Gastroesophageal sphincter (tissue), 3 donors: ENCODE measurements at regions not wholly inside any gene's neighbourhood (a gene's known extent, or its start where the extent isn't known, plus 50 kb on each side); places are given as distances from the start of the nearest gene placed in this dataset.
A peak's percentile ranks its signal among the peaks of the same experiment; 100 is the strongest.

ENCODE experiments used
- CTCF ChIP-seq, 4 experiments: fragments of 200-600 bp in 2 of 4; fragments of 450-650 bp in 2 of 4; sonication (generic) in 1 of 4; IDR thresholded peaks; one replicate each; pipeline ENCODE4 v1.5.1; 2017 to 2019; ENCODE audit warnings: antibody characterized with exemption in 4 of 4, mild to moderate bottlenecking in 2 of 4, moderate library complexity in 2 of 4
- EP300 ChIP-seq: sonication (generic); formaldehyde crosslinking; IDR thresholded peaks from one replicate; pipeline ENCODE4 v1.6.1; 2017; ENCODE audit warnings: antibody characterized with exemption, mild to moderate bottlenecking
- POLR2A ChIP-seq, 2 donors: fragments of 450-650 bp; IDR thresholded peaks; one replicate each; pipeline ENCODE4 v1.6.1; 2017; ENCODE audit warnings: antibody characterized with exemption in 2 of 2, mild to moderate bottlenecking in 2 of 2, moderate library complexity in 1 of 2
- POLR2AphosphoS5 ChIP-seq: sonication (generic); formaldehyde crosslinking; IDR thresholded peaks from one replicate; pipeline ENCODE4 v1.6.1; 2017; ENCODE audit warnings: antibody characterized with exemption

- TF ChIP-seq CTCF (IDR thresholded peaks at IDR 0.05): no peak
- peak; percentile 18 for TF ChIP-seq POLR2AphosphoS5
- no peak for TF ChIP-seq EP300
- no peak for TF ChIP-seq POLR2A (IDR thresholded peaks at IDR 0.05)
These were observed 694.4 kb upstream of the POU3F4 start for GRCh38 chrX:82813671-82814078.
